AG04449 (cell line): ENCODE measurements at regions not wholly inside any gene's neighbourhood (a gene's known extent, or its start where the extent isn't known, plus 50 kb on each side); places are given as distances from the start of the nearest gene placed in this dataset.

Experiments
- CTCF ChIA-PET: fragments of 350-600 bp; formaldehyde crosslinking; extraction: SDS; loops from one replicate; lab custom pipeline; 2021; ENCODE audit warnings: antibody characterized with exemption; lab: Yijun Ruan, JAX
- POLR2A ChIA-PET: fragments of 400-600, 350-600 bp; formaldehyde crosslinking; extraction: SDS; loops from one replicate; lab custom pipeline; 2020; ENCODE audit warnings: antibody characterized with exemption, inconsistent platforms; lab: Yijun Ruan, JAX
- DNase-seq: peaks from one replicate; pipeline ENCODE4 v3.0.0-alpha.2; 2010; ENCODE audit warnings: low read depth, low spot score
- H3K4me3 ChIP-seq: 2 replicates; pipeline ENCODE4 v1.5.1; 2011; ENCODE audit warnings: low read depth, mild to moderate bottlenecking, control low read depth, low read length
- CTCF ChIP-seq: IDR thresholded peaks from one replicate; pipeline ENCODE4 v1.5.1; 2011; ENCODE audit warnings: mild to moderate bottlenecking, moderate library complexity, low read length, control low read depth, inconsistent platforms; ENCODE audit not compliant: insufficient read depth; ENCODE audit errors: missing control alignments

GRCh38 chr14:46054526-46054925 lies 597.1 kb downstream of the RPL10L start:
- peak; percentile 67 for DNase-seq
- no peak for TF ChIP-seq CTCF
- no peak overlapping the region for H3K4me3 ChIP-seq
- ChIA-PET CTCF (no interaction called here), POLR2A (no interaction called here)

GRCh38 chr14:46053221-46053620 lies 598.4 kb downstream of the RPL10L start:
- no peak overlapping the region for H3K4me3 ChIP-seq
- POLR2A ChIA-PET: no interaction called here
- CTCF ChIA-PET: no interaction called here
- no peak for TF ChIP-seq CTCF
- DNase-seq: no peak

GRCh38 chr14:46051796-46052195 lies 599.8 kb downstream of the RPL10L start:
- POLR2A ChIA-PET: interaction anchor here (0.6 kb wide), 1 partner anchor 853 kb away, joined by 3 read pairs; no protein-coding TSS in a partner anchor
- H3K4me3 ChIP-seq: no peak overlapping the region
- DNase-seq: peak; percentile 4
- CTCF ChIA-PET: no interaction called here
- TF ChIP-seq CTCF: no peak

- no peak for DNase-seq
- CTCF ChIA-PET: interaction anchor here (0.8 kb wide), 1 partner anchor 551 kb away, joined by 3 read pairs; no protein-coding TSS in a partner anchor
- peak; percentile 30 for TF ChIP-seq CTCF
- H3K4me3 ChIP-seq: no peak overlapping the region
- POLR2A ChIA-PET: no interaction called here
These were observed 603.5 kb downstream of the RPL10L start for GRCh38 chr14:46048127-46048526.

- ChIA-PET CTCF (interaction anchor here (0.6 kb wide), 1 partner anchor 1313 kb away, joined by 3 read pairs; no protein-coding TSS in a partner anchor), POLR2A (no interaction called here)
- DNase-seq: no peak
- no peak for TF ChIP-seq CTCF
- no peak overlapping the region for H3K4me3 ChIP-seq
These were observed 615.5 kb downstream of the RPL10L start for GRCh38 chr14:46036099-46036498.

GRCh38 chr14:46034305-46034704 lies 617.3 kb downstream of the RPL10L start:
- ChIA-PET POLR2A (no interaction called here), CTCF (no interaction called here)
- no peak for DNase-seq
- TF ChIP-seq CTCF: no peak
- no peak overlapping the region for H3K4me3 ChIP-seq
